IMR-90 (cell line): ENCODE measurements at regions not wholly inside any gene's neighbourhood (a gene's known extent, or its start where the extent isn't known, plus 50 kb on each side); places are given as distances from the start of the nearest gene placed in this dataset.
"Not testable (repeated sequence)": the region's sequence is repeated elsewhere in the genome, so short reads cannot be mapped to it uniquely, and the experiment has no call there.

ENCODE experiments used
- ATAC-seq: fragments of 200-7000 bp; cut with Tn5 transposase; 2 replicates; pipeline ENCODE4 v1.9.1; 2020; ENCODE audit warnings: low read depth, mild to moderate bottlenecking, moderate library complexity
- BruUV-seq: library from RNA; stranded (reverse); fragments of 400-500 nt; replicated peaks from 2 replicates; lab custom pipeline; 2021; lab: Mats Ljungman, UMichigan
- CTCF ChIA-PET: fragments of 300-600 bp; formaldehyde crosslinking; extraction: SDS; loops from one replicate; lab custom pipeline; 2021; ENCODE audit warnings: antibody characterized with exemption; lab: Yijun Ruan, JAX
- POLR2A ChIA-PET: fragments of 300-600 bp; sonication (Branson Sonifier 250); formaldehyde crosslinking; loops from one replicate; lab custom pipeline; 2022; ENCODE audit warnings: antibody characterized with exemption; ENCODE audit not compliant: unreplicated experiment; lab: Charles Lee
- DNase-seq: peaks from one replicate; pipeline ENCODE4 v3.0.0; 2013
- H2AFZ ChIP-seq: replicated peaks from 2 replicates; pipeline ENCODE3; 2013; ENCODE audit warnings: low read length, mild to moderate bottlenecking; ENCODE audit not compliant: poor library complexity
- H2AK5ac ChIP-seq: 2 replicates; pipeline ENCODE4 v1.6.1; 2013; ENCODE audit warnings: low read depth, low read length, inconsistent platforms
- H2AK9ac ChIP-seq: replicated peaks from 2 replicates; pipeline ENCODE3; 2013; ENCODE audit warnings: mild to moderate bottlenecking, low read depth, low read length, moderate library complexity; ENCODE audit not compliant: poor library complexity
- H2BK120ac ChIP-seq: 2 replicates; pipeline ENCODE4 v1.6.1; 2013; ENCODE audit warnings: low read depth, low read length, inconsistent platforms
- H2BK15ac ChIP-seq: 3 replicates; pipeline ENCODE4 v1.6.1; 2013; ENCODE audit warnings: low read depth, low read length, inconsistent platforms
- H2BK20ac ChIP-seq: 2 replicates; pipeline ENCODE4 v1.6.1; 2013; ENCODE audit warnings: low read depth, mild to moderate bottlenecking, inconsistent platforms, low read length, moderate library complexity
- H2BK5ac ChIP-seq: 2 replicates; pipeline ENCODE4 v1.6.1; 2013; ENCODE audit warnings: mild to moderate bottlenecking, low read depth, low read length, inconsistent platforms; ENCODE audit not compliant: poor library complexity, severe bottlenecking
- H3K14ac ChIP-seq: replicated peaks from 2 replicates; pipeline ENCODE4 v1.6.1; 2013; ENCODE audit warnings: low read depth, low read length, inconsistent platforms
- H3K18ac ChIP-seq: 2 replicates; pipeline ENCODE4 v1.6.1; 2013; ENCODE audit warnings: low read depth, low read length, control low read depth
- H3K23ac ChIP-seq: 2 replicates; pipeline ENCODE4 v1.6.1; 2013; ENCODE audit warnings: low read depth, low read length, inconsistent platforms
- H3K27ac ChIP-seq: 2 replicates; pipeline ENCODE4 v1.5.1; 2013; ENCODE audit warnings: mild to moderate bottlenecking, control low read depth, low read length; ENCODE audit not compliant: insufficient read depth
- H3K27me3 ChIP-seq: 2 replicates; pipeline ENCODE4 v1.6.1; 2013; ENCODE audit warnings: low read length; ENCODE audit not compliant: control insufficient read depth, insufficient read depth
- H3K36me3 ChIP-seq: 2 replicates; pipeline ENCODE4 v1.6.1; 2013; ENCODE audit warnings: low read length, mixed read lengths; ENCODE audit not compliant: control insufficient read depth, insufficient read depth
- H3K4ac ChIP-seq: 2 replicates; pipeline ENCODE4 v1.6.1; 2013; ENCODE audit warnings: low read depth, low read length, inconsistent platforms
- H3K4me1 ChIP-seq: 2 replicates; pipeline ENCODE4 v1.6.1; 2013; ENCODE audit warnings: low read length, mixed read lengths; ENCODE audit not compliant: control insufficient read depth, insufficient read depth
- H3K4me2 ChIP-seq: 2 replicates; pipeline ENCODE4 v1.6.1; 2013; ENCODE audit warnings: low read depth, mild to moderate bottlenecking, control low read depth, low read length, moderate library complexity
- H3K4me3 ChIP-seq: 2 replicates; pipeline ENCODE4 v1.5.1; 2013; ENCODE audit warnings: low read depth, mild to moderate bottlenecking, control low read depth, low read length, moderate library complexity; ENCODE audit not compliant: insufficient read depth
- H3K56ac ChIP-seq: 2 replicates; pipeline ENCODE4 v1.6.1; 2013; ENCODE audit warnings: low read length, inconsistent platforms; ENCODE audit not compliant: insufficient read depth; ENCODE audit errors: extremely low read depth
- H3K79me1 ChIP-seq, 2 experiments: 2 replicates each; pipeline ENCODE4 v1.6.1; 2013; ENCODE audit warnings: low read length in 2 of 2, inconsistent platforms in 1 of 2, low read depth in 1 of 2
- H3K9ac ChIP-seq: 2 replicates; pipeline ENCODE4 v1.6.1; 2013; ENCODE audit warnings: low read depth, low read length, control low read depth
- H3K9me1 ChIP-seq: 2 replicates; pipeline ENCODE4 v1.6.1; 2013; ENCODE audit warnings: low read length, inconsistent platforms; ENCODE audit not compliant: insufficient read depth
- H3K9me3 ChIP-seq: 2 replicates; pipeline ENCODE4 v1.6.1; 2013; ENCODE audit warnings: low read length; ENCODE audit not compliant: control insufficient read depth, insufficient read depth
- H4K20me1 ChIP-seq: 2 replicates; pipeline ENCODE4 v1.6.1; 2013; ENCODE audit warnings: low read length, inconsistent platforms; ENCODE audit not compliant: insufficient read depth
- H4K5ac ChIP-seq: 2 replicates; pipeline ENCODE4 v1.6.1; 2013; ENCODE audit warnings: mild to moderate bottlenecking, low read depth, low read length, control low read depth
- H4K8ac ChIP-seq, 2 experiments: 2 replicates each; pipeline ENCODE4 v1.6.1; 2013; ENCODE audit warnings: low read depth in 2 of 2, low read length in 2 of 2, control low read depth in 1 of 2, inconsistent platforms in 1 of 2
- H4K91ac ChIP-seq: 2 replicates; pipeline ENCODE4 v1.6.1; 2013; ENCODE audit warnings: low read depth, low read length, inconsistent platforms; ENCODE audit not compliant: insufficient read depth
- BHLHE40 ChIP-seq: fragments of 150-350 bp; IDR thresholded peaks from 2 replicates; pipeline ENCODE4 v1.6.1; 2016; ENCODE audit warnings: mild to moderate bottlenecking, low read depth, low read length
- FOS ChIP-seq: fragments of 150-350 bp; IDR thresholded peaks from 2 replicates; pipeline ENCODE4 v1.6.1; 2016; ENCODE audit warnings: low read depth, low read length
- MXI1 ChIP-seq: IDR thresholded peaks from 2 replicates; pipeline ENCODE4 v1.6.1; 2012; ENCODE audit warnings: low read depth, mild to moderate bottlenecking, low read length, moderate library complexity, borderline replicate concordance
- POLR2A ChIP-seq: IDR thresholded peaks from 2 replicates; pipeline ENCODE4 v1.6.1; 2012; ENCODE audit warnings: mild to moderate bottlenecking, low read depth, low read length
- RFX5 ChIP-seq: IDR thresholded peaks from 2 replicates; pipeline ENCODE4 v1.8.0; 2012; ENCODE audit warnings: low read depth, mild to moderate bottlenecking, low read length, moderate library complexity
- WGBS, 2 experiments: methylation state at CpG; one replicate each; pipeline versions ENCODE4 v1.1.5 to v1.1.7; 2013; ENCODE audit warnings: missing lambda C conversion rate in 2 of 2; ENCODE audit not compliant: insufficient read length in 1 of 2; ENCODE audit errors: extremely low coverage in 2 of 2; 5-methylcytosine and 5-hydroxymethylcytosine counted together
- dilution Hi-C: fragments of 300-500 bp; cut with HindIII; formaldehyde crosslinking; loops from one replicate; pipeline ENCODE4 v1.14.3; 2018; ENCODE audit warnings: low sequenced_read_pairs; ENCODE audit not compliant: unreplicated experiment
- in situ Hi-C: fragments of 300-500 bp; cut with MboI; formaldehyde crosslinking; loops from 3 replicates; pipeline ENCODE4 v1.14.3; 2019; ENCODE audit warnings: low sequenced_read_pairs, inconsistent platforms, mixed read lengths
- intact Hi-C: fragments of 100-400 bp; cut with micrococcal nuclease; formaldehyde crosslinking; loops from 2 replicates; pipeline ENCODE4 v1.10.0; 2022
- TF ChIP-seq, protein P1 (sequence below): conservative IDR thresholded peaks from 2 replicates; pipeline ENCODE4 v1.5.1; 2012; ENCODE audit warnings: mild to moderate bottlenecking, low read depth, low read length, improper control_type of control experiment

DNA sequence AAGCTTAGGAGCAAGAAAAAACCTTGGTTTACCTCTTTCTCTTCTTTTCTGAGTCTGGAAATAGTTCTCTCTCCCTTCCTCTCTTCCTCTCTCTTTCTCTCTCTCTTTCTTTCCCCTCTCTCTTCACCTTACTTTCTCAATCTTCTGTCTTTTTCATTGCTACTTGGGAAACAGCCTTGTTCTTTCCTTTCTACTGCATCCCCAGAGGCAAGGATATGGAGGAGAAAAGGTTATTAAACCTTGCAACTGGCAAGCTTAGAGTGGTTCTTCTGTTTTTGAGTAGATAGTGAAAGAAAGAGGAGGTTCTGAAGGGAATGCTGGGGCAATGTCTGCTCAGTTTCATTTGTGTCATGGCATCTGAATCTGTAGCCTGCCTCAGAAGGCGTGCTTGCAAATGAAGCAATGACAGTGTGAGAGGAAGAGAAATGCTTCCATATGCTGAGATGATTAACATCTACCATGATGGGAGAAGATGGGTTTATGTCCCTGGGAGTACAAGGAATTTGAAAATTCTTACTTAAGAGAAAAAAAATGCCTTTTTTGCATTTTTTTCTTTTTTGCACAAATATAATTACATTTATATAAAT lies 190.6 kb downstream of the CEP135 start:
- no peak overlapping the region for H2AK9ac ChIP-seq
- H3K14ac ChIP-seq, result no peak overlapping the region
- no peak overlapping the region for H2BK15ac ChIP-seq
- no CpG with 5 or more reads among the region's 1 CpG for WGBS, 2 experiments
- H2BK20ac ChIP-seq, result no peak overlapping the region
- H2AK5ac ChIP-seq, result no peak overlapping the region
- H3K4me2 ChIP-seq, result no peak overlapping the region
- DNase-seq (no peak), ATAC-seq (no peak)
- H3K9me1 ChIP-seq, result no peaks in the 10 kb centered on the region
- H3K4me1 ChIP-seq, result no peaks in the 10 kb centered on the region
- H4K20me1 ChIP-seq, result no peaks in the 10 kb centered on the region
- no peak overlapping the region for H3K56ac ChIP-seq
- TF ChIP-seq POLR2A (no peak), MXI1 (no peak), BHLHE40 (no peak), RFX5 (no peak), FOS (no peak)
- TF ChIP-seq, protein P1, sequence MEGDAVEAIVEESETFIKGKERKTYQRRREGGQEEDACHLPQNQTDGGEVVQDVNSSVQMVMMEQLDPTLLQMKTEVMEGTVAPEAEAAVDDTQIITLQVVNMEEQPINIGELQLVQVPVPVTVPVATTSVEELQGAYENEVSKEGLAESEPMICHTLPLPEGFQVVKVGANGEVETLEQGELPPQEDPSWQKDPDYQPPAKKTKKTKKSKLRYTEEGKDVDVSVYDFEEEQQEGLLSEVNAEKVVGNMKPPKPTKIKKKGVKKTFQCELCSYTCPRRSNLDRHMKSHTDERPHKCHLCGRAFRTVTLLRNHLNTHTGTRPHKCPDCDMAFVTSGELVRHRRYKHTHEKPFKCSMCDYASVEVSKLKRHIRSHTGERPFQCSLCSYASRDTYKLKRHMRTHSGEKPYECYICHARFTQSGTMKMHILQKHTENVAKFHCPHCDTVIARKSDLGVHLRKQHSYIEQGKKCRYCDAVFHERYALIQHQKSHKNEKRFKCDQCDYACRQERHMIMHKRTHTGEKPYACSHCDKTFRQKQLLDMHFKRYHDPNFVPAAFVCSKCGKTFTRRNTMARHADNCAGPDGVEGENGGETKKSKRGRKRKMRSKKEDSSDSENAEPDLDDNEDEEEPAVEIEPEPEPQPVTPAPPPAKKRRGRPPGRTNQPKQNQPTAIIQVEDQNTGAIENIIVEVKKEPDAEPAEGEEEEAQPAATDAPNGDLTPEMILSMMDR, result no peak
- no peaks in the 10 kb centered on the region for H3K9me3 ChIP-seq
- H3K27me3 ChIP-seq, result no peaks in the 10 kb centered on the region
- CTCF ChIA-PET, result no interaction called here
- POLR2A ChIA-PET, result no interaction called here
- H4K5ac ChIP-seq, result no peak overlapping the region
- dilution Hi-C loops, result no loop called here
- no peak overlapping the region for H2BK120ac ChIP-seq
- H3K27ac ChIP-seq, result no peak overlapping the region
- H3K23ac ChIP-seq, result no peak overlapping the region
- no peak overlapping the region for H3K4me3 ChIP-seq
- no peak overlapping the region for H4K8ac ChIP-seq
- H3K79me1 ChIP-seq, result no peaks in the 10 kb centered on the region
- no peak overlapping the region for H4K91ac ChIP-seq
- no peak overlapping the region for H3K18ac ChIP-seq
- no peak overlapping the region for H2BK5ac ChIP-seq
- BruUV-seq, result no TSS peak
- no peaks in the 10 kb centered on the region for H3K36me3 ChIP-seq
- in situ Hi-C loops, result no loop called here
- no peak overlapping the region for H3K4ac ChIP-seq
- intact Hi-C loops, result no loop called here
- H2AFZ ChIP-seq, result no peak overlapping the region
- no peak overlapping the region for H3K9ac ChIP-seq

DNA sequence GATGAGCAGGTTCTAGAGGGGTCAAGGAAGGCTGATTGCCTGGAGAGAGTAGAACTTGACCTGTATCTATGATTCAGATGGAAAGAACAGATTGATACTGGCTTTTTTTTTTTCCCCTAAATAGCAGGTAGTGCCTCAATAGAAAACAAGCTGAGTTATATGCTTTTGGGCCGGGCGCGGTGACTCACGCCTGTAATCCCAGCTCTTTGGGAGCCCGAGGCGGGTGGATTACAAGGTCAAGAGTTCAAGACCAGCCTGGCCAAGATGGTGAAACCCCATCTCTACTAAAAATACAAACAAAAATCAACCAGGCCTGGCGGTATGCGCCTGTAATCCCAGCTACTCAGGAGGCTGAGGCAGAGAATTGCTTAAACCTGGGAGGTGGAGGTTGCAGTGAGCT lies 186.1 kb downstream of the CEP135 start:
- H3K27ac ChIP-seq, H4K20me1 ChIP-seq, H3K4me2 ChIP-seq: not testable (repeated sequence)

More for the DNA sequence above, 186.1 kb downstream of the CEP135 start:
- H3K79me1 ChIP-seq, intact Hi-C loops, BruUV-seq, H2AK9ac ChIP-seq, ATAC-seq, H2BK5ac ChIP-seq, H4K8ac ChIP-seq, H2AK5ac ChIP-seq, H4K91ac ChIP-seq, H2AFZ ChIP-seq, H2BK120ac ChIP-seq, H3K4me1 ChIP-seq, H3K36me3 ChIP-seq, H3K4me3 ChIP-seq, H3K23ac ChIP-seq, H3K27me3 ChIP-seq, H3K18ac ChIP-seq, H3K9me1 ChIP-seq, H3K9me3 ChIP-seq, H2BK15ac ChIP-seq, dilution Hi-C loops, H4K5ac ChIP-seq, H3K56ac ChIP-seq, POLR2A ChIA-PET, H3K14ac ChIP-seq, DNase-seq, H3K4ac ChIP-seq, in situ Hi-C loops, CTCF ChIA-PET, H3K9ac ChIP-seq, H2BK20ac ChIP-seq: not testable (repeated sequence)
- WGBS, 2 experiments, result no CpG with 5 or more reads among the region's 8 CpGs
